WERI-Rb-1 (cell line): ENCODE measurements at regions not wholly inside any gene's neighbourhood (a gene's known extent, or its start where the extent isn't known, plus 50 kb on each side); places are given as distances from the start of the nearest gene placed in this dataset.

ENCODE experiments used
- DNase-seq: peaks from one replicate; pipeline ENCODE4 v3.0.0-alpha.2; 2020
- H3K27ac ChIP-seq: fragments of 250-450 bp; sonication (Bioruptor Pico); 2 replicates; pipeline ENCODE4 v1.5.1; 2020; ENCODE audit warnings: mild to moderate bottlenecking, moderate library complexity
- H3K27me3 ChIP-seq: fragments of 250-450 bp; sonication (Bioruptor Pico); 2 replicates; pipeline ENCODE4 v1.5.1; 2021; ENCODE audit warnings: mild to moderate bottlenecking, low read depth, moderate library complexity; ENCODE audit not compliant: insufficient read depth, severe bottlenecking
- H3K36me3 ChIP-seq: fragments of 250-450 bp; sonication (Bioruptor Pico); 2 replicates; pipeline ENCODE4 v1.5.1; 2020; ENCODE audit warnings: mild to moderate bottlenecking, moderate library complexity
- H3K4me3 ChIP-seq: 2 replicates; pipeline ENCODE4 v1.5.1; 2011; ENCODE audit warnings: low read depth, mild to moderate bottlenecking, control low read depth, low read length
- H3K9me3 ChIP-seq: fragments of 250-450 bp; sonication (Bioruptor Pico); 2 replicates; pipeline ENCODE4 v1.5.1; 2021; ENCODE audit warnings: mild to moderate bottlenecking, moderate library complexity; ENCODE audit not compliant: severe bottlenecking
- CTCF ChIP-seq: IDR thresholded peaks from 2 replicates; pipeline ENCODE4 v1.5.1; 2011; ENCODE audit warnings: low read depth, mild to moderate bottlenecking, control low read depth, inconsistent platforms, low read length

- DNase-seq = no peak
- TF ChIP-seq CTCF = no peak
- Histone ChIP-seq H3K4me3 (no peak overlapping the region), H3K27me3 (no peaks in the 10 kb centered on the region), H3K9me3 (no peaks in the 10 kb centered on the region), H3K27ac (no peak overlapping the region), H3K36me3 (no peaks in the 10 kb centered on the region)
Observed at GRCh38 chr10:2020836-2021235, 283.5 kb upstream of the ADARB2 start.

GRCh38 chr10:2019803-2020202 lies 282.5 kb upstream of the ADARB2 start:
- no peak for DNase-seq
- no peaks in the 10 kb centered on the region for H3K36me3 ChIP-seq
- no peaks in the 10 kb centered on the region for H3K27me3 ChIP-seq
- H3K9me3 ChIP-seq = no peaks in the 10 kb centered on the region
- H3K4me3 ChIP-seq = no peak overlapping the region
- no peak for TF ChIP-seq CTCF
- no peak overlapping the region for H3K27ac ChIP-seq

GRCh38 chr10:2019281-2019680 lies 282.0 kb upstream of the ADARB2 start:
- no peaks in the 10 kb centered on the region for H3K36me3 ChIP-seq
- DNase-seq = no peak
- no peak overlapping the region for H3K4me3 ChIP-seq
- H3K9me3 ChIP-seq = no peaks in the 10 kb centered on the region
- no peaks in the 10 kb centered on the region for H3K27me3 ChIP-seq
- no peak for TF ChIP-seq CTCF
- no peak overlapping the region for H3K27ac ChIP-seq

- Histone ChIP-seq H3K9me3 (no peaks in the 10 kb centered on the region), H3K4me3 (no peak overlapping the region), H3K27me3 (no peaks in the 10 kb centered on the region), H3K27ac (no peak overlapping the region), H3K36me3 (no peaks in the 10 kb centered on the region)
- no peak for TF ChIP-seq CTCF
- no peak for DNase-seq
Observed at GRCh38 chr10:2014541-2014940, 277.2 kb upstream of the ADARB2 start.

- no peaks in the 10 kb centered on the region for H3K9me3 ChIP-seq
- TF ChIP-seq CTCF = no peak
Observed at GRCh38 chr10:2012209-2012608, 274.9 kb upstream of the ADARB2 start.

GRCh38 chr10:2011106-2011716 lies 273.9 kb upstream of the ADARB2 start:
- DNase-seq = no peak
- Histone ChIP-seq H3K36me3 (no peaks in the 10 kb centered on the region), H3K27ac (no peak overlapping the region), H3K9me3 (no peaks in the 10 kb centered on the region), H3K4me3 (no peak overlapping the region), H3K27me3 (no peaks in the 10 kb centered on the region)
- no peak for TF ChIP-seq CTCF

More at GRCh38 chr10:2012209-2012608, 274.9 kb upstream of the ADARB2 start:
- Histone ChIP-seq H3K36me3 (no peaks in the 10 kb centered on the region), H3K27me3 (no peaks in the 10 kb centered on the region), H3K4me3 (no peak overlapping the region), H3K27ac (no peak overlapping the region)
- no peak for DNase-seq
